ENCODE measurements at regions not wholly inside any gene's neighbourhood (a gene's known extent, or its start where the extent isn't known, plus 50 kb on each side); places are given as distances from the start of the nearest gene placed in this dataset.

- no peak for TF ChIP-seq CTCF (IDR thresholded peaks at IDR 0.05)
- TF ChIP-seq ZFX (IDR thresholded peaks at IDR 0.05; ENCODE audit: borderline replicate concordance) = no peak
Measured at GRCh38 chr5:3022665-3023064, 271.2 kb upstream of the IRX2 start.
